GM13976 (cell line): ENCODE measurements at regions not wholly inside any gene's neighbourhood (a gene's known extent, or its start where the extent isn't known, plus 50 kb on each side); places are given as distances from the start of the nearest gene placed in this dataset.

ENCODE experiments used
- DNase-seq: peaks from one replicate; pipeline ENCODE4 v3.0.0; 2012; ENCODE audit warnings: low spot score
- in situ Hi-C: fragments of 300-500 bp; cut with MboI; formaldehyde crosslinking; loops from one replicate; pipeline ENCODE4 v1.12.0; 2022; ENCODE audit warnings: low sequenced_read_pairs, mixed read lengths, inconsistent platforms; ENCODE audit not compliant: unreplicated experiment
- TF ChIP-seq, protein P1 (sequence below): IDR thresholded peaks from 2 replicates; pipeline ENCODE4 v1.5.1; 2012; ENCODE audit warnings: borderline replicate concordance, mild to moderate bottlenecking; ENCODE audit not compliant: insufficient read depth; ENCODE audit errors: extremely low read depth, missing control alignments, control extremely low read depth

DNA sequence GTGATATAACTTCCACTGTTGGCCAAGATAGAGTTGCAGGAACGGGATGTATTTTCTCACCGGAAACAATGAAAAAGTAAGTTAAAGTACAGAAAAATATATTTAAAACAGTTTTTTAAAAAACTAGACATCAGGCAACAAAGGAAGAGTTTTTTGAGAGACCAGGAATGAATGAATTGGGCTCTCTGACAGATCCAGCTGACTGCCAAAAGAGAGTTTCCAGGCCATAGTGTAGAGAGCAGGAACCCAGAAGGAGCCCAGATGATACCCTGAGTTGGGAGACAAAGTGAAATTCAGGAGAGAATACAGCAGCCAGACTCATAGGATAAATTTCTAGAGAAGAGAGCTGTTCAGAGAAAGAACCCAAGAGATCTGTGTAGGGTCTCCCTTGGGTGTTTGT is 362.6 kb upstream of the SMIM21 start:
- in situ Hi-C loops: no loop called here
- TF ChIP-seq, protein P1, sequence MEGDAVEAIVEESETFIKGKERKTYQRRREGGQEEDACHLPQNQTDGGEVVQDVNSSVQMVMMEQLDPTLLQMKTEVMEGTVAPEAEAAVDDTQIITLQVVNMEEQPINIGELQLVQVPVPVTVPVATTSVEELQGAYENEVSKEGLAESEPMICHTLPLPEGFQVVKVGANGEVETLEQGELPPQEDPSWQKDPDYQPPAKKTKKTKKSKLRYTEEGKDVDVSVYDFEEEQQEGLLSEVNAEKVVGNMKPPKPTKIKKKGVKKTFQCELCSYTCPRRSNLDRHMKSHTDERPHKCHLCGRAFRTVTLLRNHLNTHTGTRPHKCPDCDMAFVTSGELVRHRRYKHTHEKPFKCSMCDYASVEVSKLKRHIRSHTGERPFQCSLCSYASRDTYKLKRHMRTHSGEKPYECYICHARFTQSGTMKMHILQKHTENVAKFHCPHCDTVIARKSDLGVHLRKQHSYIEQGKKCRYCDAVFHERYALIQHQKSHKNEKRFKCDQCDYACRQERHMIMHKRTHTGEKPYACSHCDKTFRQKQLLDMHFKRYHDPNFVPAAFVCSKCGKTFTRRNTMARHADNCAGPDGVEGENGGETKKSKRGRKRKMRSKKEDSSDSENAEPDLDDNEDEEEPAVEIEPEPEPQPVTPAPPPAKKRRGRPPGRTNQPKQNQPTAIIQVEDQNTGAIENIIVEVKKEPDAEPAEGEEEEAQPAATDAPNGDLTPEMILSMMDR: no peak
- DNase-seq: no peak

DNA sequence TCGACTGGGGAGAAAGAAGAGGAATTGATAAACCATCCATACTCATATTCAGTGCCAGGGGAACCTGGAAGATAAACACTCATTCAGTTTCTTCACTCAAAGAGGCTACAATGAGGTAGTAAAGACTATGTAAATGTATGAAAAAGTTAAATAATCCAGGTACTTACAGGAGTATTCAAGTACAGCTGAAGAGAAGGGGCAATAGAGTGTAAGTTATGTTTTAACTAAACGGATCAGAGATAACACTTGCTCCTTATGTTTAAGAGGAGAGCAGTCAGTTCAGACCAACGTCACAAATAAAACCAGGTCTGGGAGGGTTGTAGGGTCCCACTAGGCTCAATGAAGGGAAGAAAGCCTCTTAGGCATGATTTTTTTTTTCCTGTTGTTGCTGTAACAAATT is 358.3 kb upstream of the SMIM21 start:
- in situ Hi-C loops: no loop called here
- TF ChIP-seq, protein P1: no peak
- DNase-seq: no peak

GRCh38 chr18:75785206-75785605 is 357.7 kb upstream of the SMIM21 start:
- in situ Hi-C loops: no loop called here
- TF ChIP-seq, protein P1: no peak
- DNase-seq: no peak

DNA sequence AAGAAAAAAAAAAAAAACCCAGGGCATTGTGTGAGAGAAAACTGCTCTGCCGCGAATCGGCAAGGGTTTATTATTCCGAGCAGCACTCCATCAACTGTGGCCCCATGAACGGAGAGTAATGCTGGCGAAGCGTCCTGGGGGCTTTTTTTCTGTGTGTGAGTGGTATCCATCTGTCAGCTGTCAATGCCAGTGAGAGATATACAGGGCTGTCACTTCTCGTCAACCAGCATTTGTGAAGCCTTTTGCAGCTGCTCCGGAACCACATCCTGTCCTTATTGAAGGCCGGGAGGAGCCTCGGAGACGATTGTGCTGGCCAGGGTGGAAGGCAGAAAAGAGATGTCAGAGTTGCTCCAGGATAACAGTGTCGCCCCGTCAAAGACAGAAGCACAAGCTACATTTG is 356.9 kb upstream of the SMIM21 start:
- no peak for DNase-seq
- in situ Hi-C loops: no loop called here
- TF ChIP-seq, protein P1: no peak

- no peak for DNase-seq
- in situ Hi-C loops: no loop called here
- TF ChIP-seq, protein P1: no peak
Observed at GRCh38 chr18:75783566-75784281, 356.2 kb upstream of the SMIM21 start.

GRCh38 chr18:75782826-75783225 is 355.3 kb upstream of the SMIM21 start:
- in situ Hi-C loops: no loop called here
- TF ChIP-seq, protein P1: no peak

More at GRCh38 chr18:75782826-75783225, 355.3 kb upstream of the SMIM21 start:
- DNase-seq: no peak
